ENCODE measurements at regions not wholly inside any gene's neighbourhood (a gene's known extent, or its start where the extent isn't known, plus 50 kb on each side); places are given as distances from the start of the nearest gene placed in this dataset.

GRCh38 chr13:69194130-69194529, 913.5 kb upstream of the ATXN8OS start:
- H3K4me1 ChIP-seq (replicated peaks in 1 of 4; ENCODE audit: control insufficient read depth in 3 of 4, insufficient read depth in 4 of 4, low read length in 3 of 4) = no peaks in the 10 kb centered on the region
- no peak overlapping the region for H3K4ac ChIP-seq (replicated peaks; ENCODE audit: insufficient read length, low read depth, low read length)
- no peak overlapping the region for H3K14ac ChIP-seq (ENCODE audit: insufficient read length)
- no peaks in the 10 kb centered on the region for H3K36me3 ChIP-seq (ENCODE audit: control insufficient read depth in 2 of 4, insufficient read depth in 4 of 4, low read length in 3 of 4)
- DNase-seq (ENCODE audit: low read depth in 1 of 2, low spot score in 2 of 2) (no peak), FAIRE-seq (no peak)
- no peak overlapping the region for H3K27ac ChIP-seq (ENCODE audit: low read depth, low read length)
- no peaks in the 10 kb centered on the region for H4K20me1 ChIP-seq (replicated peaks in 1 of 2; ENCODE audit: control insufficient read depth in 1 of 2, insufficient read depth in 2 of 2, low read length in 2 of 2)
- H3K27me3 ChIP-seq (replicated peaks in 1 of 4; ENCODE audit: control insufficient read depth in 3 of 4, extremely low read depth in 1 of 4, insufficient read depth in 3 of 4, low read length in 3 of 4) = no peaks in the 10 kb centered on the region
- CTCF ChIA-PET (ENCODE audit: partially characterized antibody) = interaction anchor here (0.6 kb wide), 1 partner anchor 10 kb away, joined by 4 read pairs; no protein-coding TSS in a partner anchor
- no peak overlapping the region for H4K8ac ChIP-seq (ENCODE audit: extremely low read depth, insufficient read depth, low read length)
- H2BK20ac ChIP-seq (ENCODE audit: low read length) = no peak overlapping the region
- no peak overlapping the region for H3K56ac ChIP-seq (replicated peaks; ENCODE audit: insufficient read length, low read depth, low read length)
- POLR2A ChIA-PET (ENCODE audit: partially characterized antibody) = no interaction called here
- H4K91ac ChIP-seq (replicated peaks; ENCODE audit: insufficient read length, low read length) = no peak overlapping the region
- no peak overlapping the region for H3K4me2 ChIP-seq (ENCODE audit: insufficient read depth in 1 of 2, low read depth in 2 of 2, low read length in 2 of 2)
- no peak overlapping the region for H3K23ac ChIP-seq (ENCODE audit: insufficient read length)
- H2AK5ac ChIP-seq (ENCODE audit: low read depth, low read length) = no peak overlapping the region
- no peak overlapping the region for H3K4me3 ChIP-seq (ENCODE audit: extremely low read depth in 1 of 4, insufficient read depth in 2 of 4, low read depth in 3 of 4, low read length in 4 of 4)
- no peak overlapping the region for H2BK5ac ChIP-seq (ENCODE audit: low read depth, low read length)
- H2BK15ac ChIP-seq (ENCODE audit: low read length) = no peak overlapping the region
- no peaks in the 10 kb centered on the region for H3K23me2 ChIP-seq (ENCODE audit: low read depth, low read length)
- H2BK12ac ChIP-seq (ENCODE audit: low read depth, low read length) = no peak overlapping the region
- no peaks in the 10 kb centered on the region for H3K79me1 ChIP-seq (ENCODE audit: low read depth, low read length)
- H3K9ac ChIP-seq (replicated peaks in 1 of 4; ENCODE audit: extremely low read depth in 1 of 4, low read depth in 3 of 4, low read length in 3 of 4) = no peak overlapping the region
- WGBS, 2 experiments (ENCODE audit: extremely low coverage in 1 of 2, insufficient coverage in 1 of 2, insufficient read length in 1 of 2, insufficient replicate concordance in 2 of 2, low coverage in 1 of 2, low lambda C conversion rate in 2 of 2, missing lambda C conversion rate in 1 of 2) = 89% methylated on average over 1 of the region's 1 CpG; no CpG with 5 or more reads in 1 of the 2 experiments
- H2AFZ ChIP-seq (ENCODE audit: low read length) = no peak overlapping the region; the same call in 1 of the 2 replicates
- H3K79me2 ChIP-seq (ENCODE audit: control insufficient read depth in 1 of 2, insufficient read depth in 2 of 2, low read length in 2 of 2) = no peaks in the 10 kb centered on the region
- H2BK120ac ChIP-seq (replicated peaks; ENCODE audit: low read depth, low read length) = no peak overlapping the region
- no peak overlapping the region for H3K18ac ChIP-seq (ENCODE audit: extremely low read depth, low read length)
- no peak overlapping the region for H4K5ac ChIP-seq (ENCODE audit: insufficient read length, low read depth, low read length)
- H3K9me3 ChIP-seq (ENCODE audit: insufficient read depth in 2 of 2, low read depth in 1 of 2, low read length in 1 of 2) = no peaks in the 10 kb centered on the region
- TF ChIP-seq CHD7 (IDR thresholded peaks at IDR 0.05; ENCODE audit: insufficient replicate concordance, low read length) = no peak

Data from H1 (cell line).